ENCODE measurements at regions not wholly inside any gene's neighbourhood (a gene's known extent, or its start where the extent isn't known, plus 50 kb on each side); places are given as distances from the start of the nearest gene placed in this dataset.

DNA sequence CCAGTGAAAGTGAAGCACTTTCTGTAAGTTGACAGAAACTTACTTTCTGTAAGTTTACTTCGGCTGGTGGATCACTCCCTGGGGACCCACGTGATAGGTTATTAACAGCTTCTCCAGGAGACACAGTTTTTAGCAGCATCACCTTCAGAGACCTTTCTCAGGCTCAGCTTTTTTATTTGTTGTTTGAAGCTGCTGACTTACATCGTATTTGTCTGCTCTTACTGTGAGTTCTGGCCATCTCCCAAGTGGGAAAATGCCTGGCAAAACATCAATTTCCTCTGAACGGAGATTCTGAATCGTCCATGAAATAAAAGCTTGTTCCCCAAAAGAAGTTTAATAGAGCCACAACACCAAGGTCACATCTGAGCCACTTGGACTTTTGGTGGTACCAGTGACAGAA is 178.7 kb upstream of the PODXL start:
- Mint-ChIP-seq H3K9me3 (no peaks in the 10 kb centered on the region), H3K27me3 (ENCODE audit: low read depth) (peaks cover 57% of the 10 kb centered on the region), H3K4me3 (no peak overlapping the region), H3K36me3 (ENCODE audit: low read depth) (no peaks in the 10 kb centered on the region), H3K27ac (peak overlapping the region in 1 of 3 experiments; percentile 66), H3K4me1 (peaks cover 11% of the 10 kb centered on the region)
- no peak for TF ChIP-seq CTCF (IDR thresholded peaks at IDR 0.05; ENCODE audit: unreplicated experiment in 3 of 3)

GRCh38 chr7:131733604-131734003 is 177.2 kb upstream of the PODXL start:
- Mint-ChIP-seq H3K4me1 (peaks cover 11% of the 10 kb centered on the region), H3K4me3 (no peak overlapping the region), H3K36me3 (ENCODE audit: low read depth) (no peaks in the 10 kb centered on the region), H3K27me3 (ENCODE audit: low read depth) (peaks cover 61% of the 10 kb centered on the region), H3K9me3 (peaks cover 4% of the 10 kb centered on the region), H3K27ac (no peak overlapping the region)
- no peak for TF ChIP-seq CTCF (IDR thresholded peaks at IDR 0.05; ENCODE audit: unreplicated experiment in 3 of 3)

GRCh38 chr7:131727189-131727588 is 170.8 kb upstream of the PODXL start:
- Mint-ChIP-seq H3K4me3 (no peak overlapping the region), H3K36me3 (ENCODE audit: low read depth) (no peaks in the 10 kb centered on the region), H3K27me3 (ENCODE audit: low read depth) (peaks cover 33% of the 10 kb centered on the region), H3K9me3 (peaks cover 8% of the 10 kb centered on the region), H3K27ac (no peak overlapping the region), H3K4me1 (no peaks in the 10 kb centered on the region)
- no peak for TF ChIP-seq CTCF (IDR thresholded peaks at IDR 0.05; ENCODE audit: unreplicated experiment in 3 of 3)

GRCh38 chr7:131726686-131727085 is 170.3 kb upstream of the PODXL start:
- no peak overlapping the region for H3K4me3 Mint-ChIP-seq
- TF ChIP-seq CTCF (IDR thresholded peaks at IDR 0.05; ENCODE audit: unreplicated experiment in 3 of 3): no peak
- H3K9me3 Mint-ChIP-seq: peaks cover 8% of the 10 kb centered on the region
- H3K27me3 Mint-ChIP-seq (ENCODE audit: low read depth): peaks cover 31% of the 10 kb centered on the region
- no peaks in the 10 kb centered on the region for H3K4me1 Mint-ChIP-seq
- H3K27ac Mint-ChIP-seq: no peak overlapping the region
- H3K36me3 Mint-ChIP-seq (ENCODE audit: low read depth): no peaks in the 10 kb centered on the region

DNA sequence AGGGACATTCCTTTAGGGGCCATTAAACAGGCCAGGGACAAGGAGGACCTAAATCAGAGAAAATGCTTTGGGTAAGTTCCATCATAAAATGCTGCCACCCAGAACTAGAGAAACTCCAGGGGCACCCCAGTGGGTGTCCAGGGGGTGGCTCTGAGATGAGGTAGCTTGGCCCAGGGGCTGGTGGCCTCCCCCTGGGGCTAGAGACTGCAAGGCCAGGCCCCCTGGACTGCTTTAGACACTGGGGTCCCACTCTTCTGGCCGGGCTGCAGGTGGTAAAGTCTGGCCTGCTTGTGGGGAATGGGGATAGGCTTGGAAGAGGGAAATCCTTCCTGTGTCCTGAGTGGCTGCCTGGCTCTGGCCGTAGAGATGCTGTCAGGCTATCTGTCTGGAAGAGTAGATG is 169.6 kb upstream of the PODXL start:
- peaks cover 28% of the 10 kb centered on the region for H3K27me3 Mint-ChIP-seq (ENCODE audit: low read depth)
- no peak overlapping the region for H3K4me3 Mint-ChIP-seq
- H3K4me1 Mint-ChIP-seq: no peaks in the 10 kb centered on the region
- no peak for TF ChIP-seq CTCF (IDR thresholded peaks at IDR 0.05; ENCODE audit: unreplicated experiment in 3 of 3)
- no peaks in the 10 kb centered on the region for H3K36me3 Mint-ChIP-seq (ENCODE audit: low read depth)
- no peak overlapping the region for H3K27ac Mint-ChIP-seq
- peaks cover 8% of the 10 kb centered on the region for H3K9me3 Mint-ChIP-seq

GRCh38 chr7:131724776-131725345 is 168.4 kb upstream of the PODXL start:
- no peaks in the 10 kb centered on the region for H3K4me1 Mint-ChIP-seq

More at GRCh38 chr7:131724776-131725345, 168.4 kb upstream of the PODXL start:
- Mint-ChIP-seq H3K27me3 (ENCODE audit: low read depth) (peaks cover 19% of the 10 kb centered on the region), H3K9me3 (peaks cover 8% of the 10 kb centered on the region), H3K27ac (no peak overlapping the region), H3K36me3 (ENCODE audit: low read depth) (no peaks in the 10 kb centered on the region), H3K4me3 (no peak overlapping the region)
- TF ChIP-seq CTCF (IDR thresholded peaks at IDR 0.05; ENCODE audit: unreplicated experiment in 3 of 3): no peak

Measured in nephron (organoid).